WTC11 (cell line): ENCODE measurements at regions not wholly inside any gene's neighbourhood (a gene's known extent, or its start where the extent isn't known, plus 50 kb on each side); places are given as distances from the start of the nearest gene placed in this dataset.

ENCODE experiments used
- ATAC-seq: fragments of 200-7000 bp; cut with Tn5 transposase; 2 replicates; pipeline ENCODE4 v1.10.0; 2021; ENCODE audit warnings: mild to moderate bottlenecking, moderate library complexity
- CTCF ChIA-PET: fragments of 300-600 bp; sonication (Branson Sonifier 250); formaldehyde crosslinking; loops from one replicate; lab custom pipeline; 2021; ENCODE audit warnings: antibody characterized with exemption; lab: Charles Lee
- POLR2A ChIA-PET: fragments of 350-600 bp; sonication (Branson Sonifier 250); formaldehyde crosslinking; loops from one replicate; lab custom pipeline; 2021; ENCODE audit warnings: antibody characterized with exemption; lab: Charles Lee
- DNase-seq: peaks from one replicate; pipeline ENCODE4 v3.0.0; 2021; ENCODE audit warnings: low spot score
- H3K27ac Mint-ChIP-seq: 2 replicates; pipeline ENCODE4 v1.8.0; 2021; ENCODE audit warnings: mixed read lengths
- H3K27me3 Mint-ChIP-seq: 2 replicates; pipeline ENCODE4 v1.8.0; 2021; ENCODE audit warnings: low read depth, mild to moderate bottlenecking, moderate library complexity, mixed read lengths
- H3K36me3 Mint-ChIP-seq: 2 replicates; pipeline ENCODE4 v1.8.0; 2021; ENCODE audit warnings: mixed read lengths
- H3K4me1 Mint-ChIP-seq: 2 replicates; pipeline ENCODE4 v1.8.0; 2022; ENCODE audit warnings: mixed read lengths
- H3K4me3 Mint-ChIP-seq: 2 replicates; pipeline ENCODE4 v1.8.0; 2021; ENCODE audit warnings: mild to moderate bottlenecking, moderate library complexity, mixed read lengths
- H3K9me3 Mint-ChIP-seq: 2 replicates; pipeline ENCODE4 v1.8.0; 2021; ENCODE audit warnings: mixed read lengths
- ARID4B ChIP-seq: sonication (generic); formaldehyde crosslinking; IDR thresholded peaks from 2 replicates; pipeline ENCODE4 v1.8.0; 2023; ENCODE audit warnings: missing genetic modification reagents, mild to moderate bottlenecking, borderline replicate concordance
- ATF6 ChIP-seq: sonication (generic); formaldehyde crosslinking; IDR thresholded peaks from 2 replicates; pipeline ENCODE4 v1.8.1; 2023; ENCODE audit warnings: mild to moderate bottlenecking, missing genetic modification reagents
- CREB1 ChIP-seq: sonication (generic); formaldehyde crosslinking; IDR thresholded peaks from 2 replicates; pipeline ENCODE4 v1.8.0; 2023; ENCODE audit warnings: mild to moderate bottlenecking, missing genetic modification reagents
- E2F1 ChIP-seq: sonication (generic); formaldehyde crosslinking; IDR thresholded peaks from 2 replicates; pipeline ENCODE4 v1.8.0; 2022; ENCODE audit warnings: mild to moderate bottlenecking, missing genetic modification reagents
- FOXP4 ChIP-seq: sonication (generic); formaldehyde crosslinking; IDR thresholded peaks from 2 replicates; pipeline ENCODE4 v1.8.0; 2022; ENCODE audit warnings: mild to moderate bottlenecking, missing genetic modification reagents
- JAZF1 ChIP-seq: fragments of 250-450 bp; sonication (Bioruptor Pico); IDR thresholded peaks from 2 replicates; pipeline ENCODE4 v1.9.0; 2021; ENCODE audit warnings: moderate library complexity, mild to moderate bottlenecking, inconsistent platforms
- SOX15 ChIP-seq: fragments of 250-450 bp; sonication (Bioruptor Pico); IDR thresholded peaks from 2 replicates; pipeline ENCODE4 v1.9.0; 2021; ENCODE audit warnings: mild to moderate bottlenecking
- STAT6 ChIP-seq: sonication (generic); formaldehyde crosslinking; conservative IDR thresholded peaks from 2 replicates; pipeline ENCODE4 v1.8.1; 2023; ENCODE audit warnings: mild to moderate bottlenecking, low read depth, missing genetic modification reagents, moderate library complexity
- TEAD4 ChIP-seq: sonication (generic); formaldehyde crosslinking; IDR thresholded peaks from 2 replicates; pipeline ENCODE4 v1.8.0; 2022; ENCODE audit warnings: mild to moderate bottlenecking, missing genetic modification reagents
- ZBTB43 ChIP-seq: sonication (generic); formaldehyde crosslinking; IDR thresholded peaks from 2 replicates; pipeline ENCODE4 v1.8.1; 2023; ENCODE audit warnings: mild to moderate bottlenecking, missing genetic modification reagents
- ZNF121 ChIP-seq: sonication (generic); formaldehyde crosslinking; IDR thresholded peaks from 2 replicates; pipeline ENCODE4 v1.8.0; 2023; ENCODE audit warnings: missing genetic modification reagents
- ZNF425 ChIP-seq: fragments of 250-450 bp; sonication (Bioruptor Pico); conservative IDR thresholded peaks from 2 replicates; pipeline ENCODE4 v1.9.0; 2021; ENCODE audit warnings: mild to moderate bottlenecking
- ZNF512 ChIP-seq: sonication (generic); formaldehyde crosslinking; IDR thresholded peaks from 2 replicates; pipeline ENCODE4 v1.8.1; 2022; ENCODE audit warnings: missing genetic modification reagents, borderline replicate concordance

GRCh38 chr18:11517704-11518103 lies 91.7 kb upstream of the SLC35G4 start:
- Mint-ChIP-seq H3K27ac (no peak overlapping the region), H3K36me3 (no peaks in the 10 kb centered on the region), H3K9me3 (peaks cover 7% of the 10 kb centered on the region; the same call in 1 of the 2 replicates), H3K27me3 (peaks cover 12% of the 10 kb centered on the region)
- POLR2A ChIA-PET, result no interaction called here
- TF ChIP-seq SOX15 (no peak), CREB1 (CRISPR knock-in tag) (no peak), JAZF1 (no peak), ARID4B (no peak), FOXP4 (CRISPR knock-in tag) (no peak), ZBTB43 (CRISPR knock-in tag) (no peak), ZNF425 (CRISPR knock-in tag) (no peak), TEAD4 (no peak), ZNF512 (no peak), STAT6 (no peak), ATF6 (CRISPR knock-in tag) (no peak), ZNF121 (CRISPR knock-in tag) (no peak), E2F1 (no peak)
- TF ChIP-seq, all 79 proteins: peak for 0
- no peak for ATAC-seq
- Mint-ChIP-seq H3K4me1 (peaks cover 3% of the 10 kb centered on the region; the same call in 1 of the 2 replicates), H3K4me3 (no peak overlapping the region)
- CTCF ChIA-PET, result interaction anchor here (1.3 to 2.7 kb wide), 6 partner anchors 35 to 366 kb away, joined by 3 to 40 read pairs (median 9); no protein-coding TSS in a partner anchor
- DNase-seq, result no peak
